ENCODE measurements at regions not wholly inside any gene's neighbourhood (a gene's known extent, or its start where the extent isn't known, plus 50 kb on each side); places are given as distances from the start of the nearest gene placed in this dataset.

DNA sequence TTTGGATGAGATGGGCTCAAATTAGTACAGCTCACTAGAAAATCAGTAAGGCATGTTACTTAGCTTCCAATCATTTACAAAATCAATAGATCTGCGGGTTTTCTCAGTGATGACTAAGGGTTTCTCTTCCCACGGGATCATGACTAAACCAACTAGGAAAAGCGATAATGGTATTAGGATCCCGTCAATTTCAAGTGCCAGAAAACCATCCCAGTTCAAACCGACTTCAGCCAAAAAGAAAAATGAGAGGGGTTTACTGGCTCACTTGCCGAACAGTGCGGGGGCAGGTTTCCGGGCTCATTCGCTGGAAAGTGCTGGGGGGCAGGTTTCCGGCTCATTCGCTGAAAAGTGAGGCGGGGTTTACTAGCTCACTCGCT lies 62.1 kb upstream of the LYZL2 start:
- TF ChIP-seq, protein P1, sequence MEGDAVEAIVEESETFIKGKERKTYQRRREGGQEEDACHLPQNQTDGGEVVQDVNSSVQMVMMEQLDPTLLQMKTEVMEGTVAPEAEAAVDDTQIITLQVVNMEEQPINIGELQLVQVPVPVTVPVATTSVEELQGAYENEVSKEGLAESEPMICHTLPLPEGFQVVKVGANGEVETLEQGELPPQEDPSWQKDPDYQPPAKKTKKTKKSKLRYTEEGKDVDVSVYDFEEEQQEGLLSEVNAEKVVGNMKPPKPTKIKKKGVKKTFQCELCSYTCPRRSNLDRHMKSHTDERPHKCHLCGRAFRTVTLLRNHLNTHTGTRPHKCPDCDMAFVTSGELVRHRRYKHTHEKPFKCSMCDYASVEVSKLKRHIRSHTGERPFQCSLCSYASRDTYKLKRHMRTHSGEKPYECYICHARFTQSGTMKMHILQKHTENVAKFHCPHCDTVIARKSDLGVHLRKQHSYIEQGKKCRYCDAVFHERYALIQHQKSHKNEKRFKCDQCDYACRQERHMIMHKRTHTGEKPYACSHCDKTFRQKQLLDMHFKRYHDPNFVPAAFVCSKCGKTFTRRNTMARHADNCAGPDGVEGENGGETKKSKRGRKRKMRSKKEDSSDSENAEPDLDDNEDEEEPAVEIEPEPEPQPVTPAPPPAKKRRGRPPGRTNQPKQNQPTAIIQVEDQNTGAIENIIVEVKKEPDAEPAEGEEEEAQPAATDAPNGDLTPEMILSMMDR (IDR thresholded peaks at IDR 0.05) = no peak
- TF ChIP-seq POLR2A (IDR thresholded peaks at IDR 0.05) = no peak
- TF ChIP-seq POLR2AphosphoS5 (IDR thresholded peaks at IDR 0.05) = no peak
- TF ChIP-seq EP300 (IDR thresholded peaks at IDR 0.05) = no peak

All from sigmoid colon (tissue), 4 donors.